Coronary artery (tissue), 2 donors: ENCODE measurements at regions not wholly inside any gene's neighbourhood (a gene's known extent, or its start where the extent isn't known, plus 50 kb on each side); places are given as distances from the start of the nearest gene placed in this dataset.
"Not testable (repeated sequence)": the region's sequence is repeated elsewhere in the genome, so short reads cannot be mapped to it uniquely, and the experiment has no call there.

Source experiments
- DNase-seq: peaks from one replicate; pipeline ENCODE4 v3.0.0-alpha.2; 2017; ENCODE audit warnings: low spot score
- H3K27ac ChIP-seq, 2 donors: fragments of 200-600 bp; sonication (generic); one replicate each; pipeline ENCODE4 v1.5.1; 2016 to 2019
- H3K4me3 ChIP-seq: fragments of 200-600 bp; sonication (generic); 2 replicates; pipeline ENCODE4 v1.5.1; 2016; ENCODE audit warnings: mild to moderate bottlenecking, moderate library complexity
- TF ChIP-seq, protein P1 (sequence below): fragments of 200-600 bp; sonication (generic); IDR thresholded peaks from one replicate; pipeline ENCODE4 v1.5.1; 2019; ENCODE audit warnings: antibody characterized with exemption

DNA sequence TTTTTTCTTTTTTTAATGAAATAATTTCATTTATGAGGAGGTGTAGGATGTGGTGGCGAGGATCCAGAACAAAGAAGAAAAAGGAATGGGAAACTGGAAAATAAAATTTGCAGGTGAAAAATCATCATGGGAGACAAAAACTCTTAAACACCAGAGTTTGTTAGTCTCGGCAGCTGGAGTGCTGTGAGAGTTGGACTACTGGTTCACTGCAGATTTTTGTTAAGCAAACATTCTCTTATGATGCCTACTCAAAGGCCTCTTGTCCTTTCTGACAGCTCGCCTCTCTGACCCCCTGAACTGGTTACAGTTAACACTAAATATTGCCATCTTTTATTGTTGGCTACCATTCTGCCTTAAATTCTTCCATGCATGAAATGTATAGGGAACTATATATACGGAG is 152.4 kb upstream of the DPH6 start:
- Histone ChIP-seq H3K4me3 (no peak overlapping the region), H3K27ac (peak overlapping the region; percentile 46 to 49)
- DNase-seq, result no peak
- TF ChIP-seq, protein P1, sequence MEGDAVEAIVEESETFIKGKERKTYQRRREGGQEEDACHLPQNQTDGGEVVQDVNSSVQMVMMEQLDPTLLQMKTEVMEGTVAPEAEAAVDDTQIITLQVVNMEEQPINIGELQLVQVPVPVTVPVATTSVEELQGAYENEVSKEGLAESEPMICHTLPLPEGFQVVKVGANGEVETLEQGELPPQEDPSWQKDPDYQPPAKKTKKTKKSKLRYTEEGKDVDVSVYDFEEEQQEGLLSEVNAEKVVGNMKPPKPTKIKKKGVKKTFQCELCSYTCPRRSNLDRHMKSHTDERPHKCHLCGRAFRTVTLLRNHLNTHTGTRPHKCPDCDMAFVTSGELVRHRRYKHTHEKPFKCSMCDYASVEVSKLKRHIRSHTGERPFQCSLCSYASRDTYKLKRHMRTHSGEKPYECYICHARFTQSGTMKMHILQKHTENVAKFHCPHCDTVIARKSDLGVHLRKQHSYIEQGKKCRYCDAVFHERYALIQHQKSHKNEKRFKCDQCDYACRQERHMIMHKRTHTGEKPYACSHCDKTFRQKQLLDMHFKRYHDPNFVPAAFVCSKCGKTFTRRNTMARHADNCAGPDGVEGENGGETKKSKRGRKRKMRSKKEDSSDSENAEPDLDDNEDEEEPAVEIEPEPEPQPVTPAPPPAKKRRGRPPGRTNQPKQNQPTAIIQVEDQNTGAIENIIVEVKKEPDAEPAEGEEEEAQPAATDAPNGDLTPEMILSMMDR, result no peak

DNA sequence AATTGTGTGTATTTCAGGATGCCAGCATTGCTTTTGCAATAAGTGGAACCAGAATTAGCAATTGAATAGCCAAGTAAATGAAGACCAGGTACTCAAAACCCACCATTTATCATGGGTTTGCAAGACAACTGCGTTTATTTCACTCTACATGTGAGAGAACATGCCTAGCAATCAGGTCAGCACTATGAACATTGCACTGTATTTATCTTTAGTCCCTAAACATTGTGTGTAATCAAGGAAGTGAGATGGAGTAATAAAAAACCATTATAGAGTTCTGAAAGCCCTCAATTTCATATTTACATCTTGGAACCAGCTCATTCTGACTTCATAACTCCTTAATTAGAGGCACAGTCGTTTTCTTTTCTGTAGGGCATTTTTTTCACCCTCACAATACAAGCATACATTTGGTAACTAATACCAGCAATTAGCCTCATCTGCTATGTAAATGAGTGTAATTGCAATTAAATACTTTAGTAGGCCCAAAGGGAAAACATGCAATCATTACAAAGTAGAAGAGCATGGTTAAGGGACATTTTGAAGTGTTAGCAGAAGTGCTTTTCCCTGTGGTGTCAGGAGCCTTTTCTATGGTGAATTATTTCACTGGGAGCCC is 153.1 kb upstream of the DPH6 start:
- no peak for DNase-seq
- TF ChIP-seq, protein P1, result no peak
- H3K4me3 ChIP-seq, result no peak overlapping the region
- H3K27ac ChIP-seq, result no peak overlapping the region

DNA sequence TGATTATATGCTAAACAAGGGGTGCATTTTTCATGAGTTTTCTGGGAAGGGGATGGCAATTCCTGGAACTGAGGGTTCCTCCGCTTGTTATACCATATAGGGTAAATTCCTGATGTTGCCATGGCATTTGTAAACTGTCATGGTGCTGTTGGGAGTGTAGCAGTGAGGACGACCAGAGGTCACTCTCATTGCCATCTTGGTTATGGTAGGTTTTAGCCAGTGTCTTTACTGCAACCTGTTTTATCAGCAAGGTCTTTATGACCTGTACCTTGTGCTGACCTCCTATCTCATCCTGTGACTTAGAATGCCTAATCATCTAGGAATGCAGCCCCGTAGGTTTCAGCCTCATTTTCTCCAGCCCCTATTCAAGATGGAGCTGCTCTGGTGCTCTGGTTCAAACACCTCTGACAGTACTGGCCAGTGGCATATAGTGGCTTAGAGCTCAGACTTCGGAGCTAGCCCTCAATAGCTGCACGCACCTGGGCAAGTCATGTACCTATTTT is 154.2 kb upstream of the DPH6 start:
- DNase-seq, H3K4me3 ChIP-seq: not testable (repeated sequence)

DNA sequence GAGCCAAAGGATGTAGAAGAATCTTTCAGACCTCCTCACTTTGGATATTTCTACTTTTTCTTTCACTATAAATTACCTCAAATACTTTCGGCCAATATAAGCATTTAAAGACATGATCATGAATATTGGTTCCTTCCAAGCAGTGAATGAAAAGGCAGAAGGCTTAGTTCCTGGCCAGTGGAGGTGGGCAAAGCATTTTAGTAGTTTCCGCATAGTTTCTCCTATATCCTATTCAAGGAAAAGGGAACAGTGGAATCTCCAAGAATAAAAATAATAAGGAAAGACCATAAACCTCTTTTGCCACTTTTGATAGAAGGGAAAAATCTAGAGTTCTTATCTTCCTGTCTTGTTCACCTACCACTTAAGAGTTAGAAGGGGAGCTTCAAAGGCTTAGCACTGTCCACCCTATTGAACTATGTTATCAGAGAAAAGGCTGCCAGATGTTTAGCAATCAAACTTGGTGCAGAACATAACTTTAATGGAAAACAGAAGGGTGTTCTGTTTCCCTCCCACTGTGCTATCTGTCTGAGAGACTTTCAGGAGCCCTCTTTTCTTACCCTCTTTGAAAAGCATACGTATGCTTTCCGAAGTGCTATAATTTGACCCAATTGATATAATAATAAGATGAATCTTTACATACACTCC is 155.6 kb upstream of the DPH6 start:
- DNase-seq, result no peak
- no peak overlapping the region for H3K27ac ChIP-seq
- H3K4me3 ChIP-seq, result no peak overlapping the region
- TF ChIP-seq, protein P1, result no peak

More for the DNA sequence above, 154.2 kb upstream of the DPH6 start:
- not testable (repeated sequence) for H3K27ac ChIP-seq

DNA sequence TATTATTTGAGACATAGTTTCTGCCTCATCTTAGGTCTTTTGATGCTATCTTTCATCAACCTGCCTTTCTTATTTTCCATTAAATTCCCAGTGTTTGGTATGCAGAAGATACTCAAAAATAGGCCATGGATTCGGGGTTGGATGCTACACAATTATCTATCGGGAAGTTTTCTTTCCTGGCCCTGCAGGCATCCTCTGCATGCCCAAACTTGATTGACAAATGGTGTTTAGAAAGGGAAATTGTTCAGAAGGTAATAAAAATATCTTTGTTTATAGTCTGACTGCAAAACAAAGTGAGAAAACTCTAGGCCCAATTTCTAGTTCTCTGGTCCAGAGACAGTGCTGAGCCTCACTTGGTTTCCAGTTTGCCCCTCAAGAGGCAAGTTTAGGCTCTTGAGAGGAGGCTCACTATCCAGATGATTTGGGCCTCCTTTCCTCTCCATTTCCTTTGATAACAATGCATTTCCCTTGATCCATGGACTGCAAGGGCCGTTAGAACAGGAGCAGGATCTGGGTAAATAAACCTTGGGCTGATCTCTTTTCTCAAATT is 157.1 kb upstream of the DPH6 start:
- Histone ChIP-seq H3K4me3 (no peak overlapping the region), H3K27ac (no peak overlapping the region)
- no peak for DNase-seq
- TF ChIP-seq, protein P1, result no peak

DNA sequence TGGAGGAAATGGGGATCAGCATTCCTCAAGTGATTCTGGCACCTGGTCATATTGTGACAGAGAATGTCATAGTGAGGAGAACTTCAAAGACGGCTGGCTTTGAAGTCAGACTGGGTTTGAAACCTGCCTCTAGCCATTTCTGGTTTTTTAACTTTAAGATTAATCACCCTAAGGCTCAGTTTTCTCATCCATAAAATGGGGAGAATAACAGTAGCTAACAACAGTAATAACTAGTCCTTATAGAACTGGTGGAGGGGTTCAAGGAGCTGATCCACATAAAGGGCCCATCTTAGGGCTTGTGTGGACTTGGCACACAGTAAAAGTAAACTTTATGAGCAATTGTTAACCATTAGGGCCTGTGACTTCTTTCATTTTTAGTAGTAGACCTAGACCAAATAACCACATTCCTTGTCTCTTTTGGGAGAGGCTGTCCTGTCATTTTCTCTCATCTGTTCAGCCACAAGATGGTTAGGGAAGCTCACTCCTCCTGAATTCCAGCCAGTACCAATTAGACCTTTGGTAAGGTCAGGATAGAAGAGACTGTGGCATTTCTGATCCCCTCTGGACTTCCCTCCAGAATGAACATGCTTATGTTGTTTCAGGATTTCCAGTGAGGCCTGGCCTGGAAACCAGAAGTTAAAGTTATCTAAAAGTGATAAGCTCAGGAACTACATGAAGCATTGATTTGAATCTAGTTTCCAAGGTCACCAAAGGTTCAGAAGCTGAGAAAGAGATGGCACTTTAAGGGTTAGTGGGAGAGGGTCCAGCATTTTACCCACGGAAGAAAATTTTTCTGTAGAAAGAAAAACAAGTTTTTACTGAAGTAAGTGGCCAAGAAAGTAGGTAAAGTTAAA is 159.3 kb upstream of the DPH6 start:
- Histone ChIP-seq H3K4me3 (no peak overlapping the region), H3K27ac (peak overlapping the region; percentile 50 to 66)
- DNase-seq, result no peak
- TF ChIP-seq, protein P1, result no peak

DNA sequence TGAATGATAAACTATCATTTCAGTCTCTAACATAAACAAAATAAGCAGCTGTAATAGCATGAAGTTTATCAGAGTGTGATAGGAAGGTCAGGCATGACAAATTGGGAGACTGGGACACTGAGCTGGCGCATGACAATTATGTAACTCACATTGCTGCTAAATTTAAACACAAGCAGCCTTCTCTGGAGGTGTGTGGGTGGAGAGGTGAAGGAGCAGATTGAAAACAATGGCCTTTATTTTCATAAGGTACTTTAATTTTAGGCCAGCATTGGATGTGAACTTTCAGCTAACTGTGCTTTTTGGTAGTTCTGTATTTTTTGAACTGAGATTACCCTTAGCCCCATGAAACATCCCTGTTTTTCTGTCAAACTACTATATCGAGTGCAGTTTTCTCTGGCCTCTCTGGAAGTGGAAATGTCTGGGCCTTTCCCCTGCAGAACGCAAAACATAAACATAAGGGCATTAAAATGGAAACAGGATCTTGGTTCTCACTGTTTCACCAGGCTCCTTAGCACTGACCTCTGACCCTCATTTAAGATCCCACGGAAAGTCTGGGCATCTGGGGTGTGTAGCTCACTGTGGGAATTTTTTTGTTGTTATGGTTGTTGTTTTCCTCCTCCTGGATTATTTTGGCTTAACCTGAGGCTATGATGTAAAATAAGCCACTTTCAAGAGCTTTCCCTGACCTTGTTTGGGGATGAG is 160.1 kb upstream of the DPH6 start:
- TF ChIP-seq, protein P1, result no peak
- Histone ChIP-seq H3K4me3 (no peak overlapping the region), H3K27ac (peak overlapping the region; percentile 50 to 66)
- DNase-seq, result no peak
